ENCODE measurements at regions not wholly inside any gene's neighbourhood (a gene's known extent, or its start where the extent isn't known, plus 50 kb on each side); places are given as distances from the start of the nearest gene placed in this dataset.

GRCh38 chr3:159131376-159131775 lies 329.5 kb downstream of the MFSD1 start:
- no peaks in the 10 kb centered on the region for H3K79me2 ChIP-seq (ENCODE audit: insufficient read depth, low read depth, low read length)
- no peak for TF ChIP-seq EZH2phosphoT487 (IDR thresholded peaks at IDR 0.05; ENCODE audit: borderline replicate concordance, low read depth, low read length)
- no peak for TF ChIP-seq CTCF (conservative IDR thresholded peaks at IDR 0.05; ENCODE audit: low read length)
- DNase-seq (ENCODE audit: low spot score), result no peak
- no peaks in the 10 kb centered on the region for H3K9me3 ChIP-seq (ENCODE audit: low read length)
- no peaks in the 10 kb centered on the region for H4K20me1 ChIP-seq (ENCODE audit: insufficient read depth, low read length)
- H3K4me1 ChIP-seq (ENCODE audit: insufficient read depth, low read length, poor library complexity, severe bottlenecking), result no peaks in the 10 kb centered on the region
- POLR2A ChIA-PET, result no interaction called here
- no peak overlapping the region for H2AFZ ChIP-seq (ENCODE audit: low read length)
- H3K4me2 ChIP-seq (ENCODE audit: low read length), result no peak overlapping the region
- H3K4me3 ChIP-seq (ENCODE audit: low read depth, low read length, poor library complexity, severe bottlenecking), result no peak overlapping the region
- H3K9me2 ChIP-seq (ENCODE audit: insufficient read depth, low read length), result no peaks in the 10 kb centered on the region
- BruUV-seq (replicated peaks), result no TSS peak
- no peak overlapping the region for H3K27ac ChIP-seq (ENCODE audit: low read depth, low read length, poor library complexity, severe bottlenecking)
- CTCF ChIA-PET (ENCODE audit: unreplicated experiment), result no interaction called here
- H3K36me3 ChIP-seq (ENCODE audit: insufficient read depth, low read length), result no peaks in the 10 kb centered on the region
- intact Hi-C loops (cut with micrococcal nuclease; ENCODE audit: unreplicated experiment), result no loop called here

GRCh38 chr3:159137949-159138348 lies 336.1 kb downstream of the MFSD1 start:
- DNase-seq (ENCODE audit: low spot score), result no peak
- Histone ChIP-seq H3K4me2 (ENCODE audit: low read length) (no peak overlapping the region), H4K20me1 (ENCODE audit: insufficient read depth, low read length) (no peaks in the 10 kb centered on the region), H3K79me2 (ENCODE audit: insufficient read depth, low read depth, low read length) (no peaks in the 10 kb centered on the region), H3K27ac (ENCODE audit: low read depth, low read length, poor library complexity, severe bottlenecking) (no peak overlapping the region), H3K4me1 (ENCODE audit: insufficient read depth, low read length, poor library complexity, severe bottlenecking) (no peaks in the 10 kb centered on the region), H3K4me3 (ENCODE audit: low read depth, low read length, poor library complexity, severe bottlenecking) (no peak overlapping the region), H3K9me3 (ENCODE audit: low read length) (no peaks in the 10 kb centered on the region), H3K9me2 (ENCODE audit: insufficient read depth, low read length) (no peaks in the 10 kb centered on the region), H2AFZ (ENCODE audit: low read length) (no peak overlapping the region), H3K36me3 (ENCODE audit: insufficient read depth, low read length) (no peaks in the 10 kb centered on the region)
- intact Hi-C loops (cut with micrococcal nuclease; ENCODE audit: unreplicated experiment), result no loop called here
- CTCF ChIA-PET (ENCODE audit: unreplicated experiment), result no interaction called here
- no TSS peak for BruUV-seq (replicated peaks)
- TF ChIP-seq CTCF (conservative IDR thresholded peaks at IDR 0.05; ENCODE audit: low read length) (no peak), EZH2phosphoT487 (IDR thresholded peaks at IDR 0.05; ENCODE audit: borderline replicate concordance, low read depth, low read length) (no peak)
- POLR2A ChIA-PET, result interaction anchor here (0.6 to 0.7 kb wide), 2 partner anchors 32 to 49 kb away, joined by 3 read pairs; no protein-coding TSS in a partner anchor

DNA sequence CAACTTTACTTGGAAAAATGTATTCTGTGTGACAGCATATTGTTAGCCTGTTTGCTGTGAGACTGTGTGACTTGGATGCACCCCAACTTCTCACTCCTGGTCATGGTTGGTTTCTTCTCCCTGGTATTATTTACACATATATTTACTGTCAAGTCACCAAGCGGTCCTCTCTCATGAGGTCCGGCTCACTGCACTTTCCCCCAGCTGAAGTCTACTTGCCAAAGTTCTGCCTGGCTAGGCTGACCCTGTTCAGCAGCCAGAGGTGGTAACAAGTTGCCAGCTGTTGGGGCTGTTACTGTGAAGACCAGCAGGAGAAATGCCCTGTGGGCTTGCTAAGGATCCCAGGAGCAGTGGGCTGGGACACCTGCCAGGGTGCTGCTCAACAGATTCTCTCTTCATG lies 337.5 kb downstream of the MFSD1 start:
- CTCF ChIA-PET (ENCODE audit: unreplicated experiment), result no interaction called here
- no peak overlapping the region for H3K27ac ChIP-seq (ENCODE audit: low read depth, low read length, poor library complexity, severe bottlenecking)
- H3K79me2 ChIP-seq (ENCODE audit: insufficient read depth, low read depth, low read length), result no peaks in the 10 kb centered on the region
- DNase-seq (ENCODE audit: low spot score), result no peak
- TF ChIP-seq EZH2phosphoT487 (IDR thresholded peaks at IDR 0.05; ENCODE audit: borderline replicate concordance, low read depth, low read length) (no peak), CTCF (conservative IDR thresholded peaks at IDR 0.05; ENCODE audit: low read length) (no peak)
- H3K9me3 ChIP-seq (ENCODE audit: low read length), result no peaks in the 10 kb centered on the region
- H3K9me2 ChIP-seq (ENCODE audit: insufficient read depth, low read length), result no peaks in the 10 kb centered on the region
- BruUV-seq (replicated peaks), result no TSS peak
- POLR2A ChIA-PET, result no interaction called here
- H3K4me1 ChIP-seq (ENCODE audit: insufficient read depth, low read length, poor library complexity, severe bottlenecking), result no peaks in the 10 kb centered on the region
- intact Hi-C loops (cut with micrococcal nuclease; ENCODE audit: unreplicated experiment), result no loop called here
- H3K4me2 ChIP-seq (ENCODE audit: low read length), result no peak overlapping the region
- H3K4me3 ChIP-seq (ENCODE audit: low read depth, low read length, poor library complexity, severe bottlenecking), result no peak overlapping the region
- H4K20me1 ChIP-seq (ENCODE audit: insufficient read depth, low read length), result no peaks in the 10 kb centered on the region
- H2AFZ ChIP-seq (ENCODE audit: low read length), result no peak overlapping the region
- no peaks in the 10 kb centered on the region for H3K36me3 ChIP-seq (ENCODE audit: insufficient read depth, low read length)

All from OCI-LY7 (cell line).